BLaER1 (cell line): ENCODE measurements at regions not wholly inside any gene's neighbourhood (a gene's known extent, or its start where the extent isn't known, plus 50 kb on each side); places are given as distances from the start of the nearest gene placed in this dataset.

Source experiments
- H3K27ac ChIP-seq: shearing (Covaris generic); formaldehyde crosslinking; 2 replicates; pipeline ENCODE4 v1.8.1; 2022
- H3K27me3 ChIP-seq: shearing (Covaris generic); formaldehyde crosslinking; 2 replicates; pipeline ENCODE4 v1.8.1; 2022
- H3K36me3 ChIP-seq: shearing (Covaris generic); formaldehyde crosslinking; 2 replicates; pipeline ENCODE4 v1.8.1; 2022
- H3K4me1 ChIP-seq: shearing (Covaris generic); formaldehyde crosslinking; 2 replicates; pipeline ENCODE4 v1.8.1; 2022
- H3K4me2 ChIP-seq: shearing (Covaris generic); formaldehyde crosslinking; 2 replicates; pipeline ENCODE4 v1.8.1; 2022
- H3K4me3 ChIP-seq: shearing (Covaris generic); formaldehyde crosslinking; 2 replicates; pipeline ENCODE4 v1.8.1; 2022
- H3K9ac ChIP-seq: shearing (Covaris generic); formaldehyde crosslinking; 2 replicates; pipeline ENCODE4 v1.8.1; 2022
- H3K9me3 ChIP-seq: shearing (Covaris generic); formaldehyde crosslinking; 2 replicates; pipeline ENCODE4 v1.8.1; 2022
- H4K20me1 ChIP-seq: shearing (Covaris generic); formaldehyde crosslinking; 2 replicates; pipeline ENCODE4 v1.8.1; 2022
- Cebpa-rat ChIP-seq: shearing (Covaris generic); IDR thresholded peaks from 2 replicates; pipeline ENCODE4 v1.8.1; 2022

- H3K9me3 ChIP-seq = no peaks in the 10 kb centered on the region
- H3K27ac ChIP-seq = no peak overlapping the region
- no peak overlapping the region for H3K4me3 ChIP-seq
- H4K20me1 ChIP-seq = no peaks in the 10 kb centered on the region
- H3K4me1 ChIP-seq = peaks cover 5% of the 10 kb centered on the region; the same call in 1 of the 2 replicates
- H3K4me2 ChIP-seq = no peak overlapping the region
- H3K27me3 ChIP-seq = no peaks in the 10 kb centered on the region
- no peak for TF ChIP-seq Cebpa-rat
- no peaks in the 10 kb centered on the region for H3K36me3 ChIP-seq
- no peak overlapping the region for H3K9ac ChIP-seq
Observed at GRCh38 chr1:172717722-172718465, 59.0 kb downstream of the FASLG start.

- H3K4me3 ChIP-seq = no peak overlapping the region
- no peaks in the 10 kb centered on the region for H3K9me3 ChIP-seq
- no peak overlapping the region for H3K9ac ChIP-seq
- H3K4me2 ChIP-seq = no peak overlapping the region
- H3K36me3 ChIP-seq = no peaks in the 10 kb centered on the region
- H3K4me1 ChIP-seq = peaks cover 5% of the 10 kb centered on the region; the same call in 1 of the 2 replicates
- H4K20me1 ChIP-seq = no peaks in the 10 kb centered on the region
- no peak overlapping the region for H3K27ac ChIP-seq
- no peaks in the 10 kb centered on the region for H3K27me3 ChIP-seq
- no peak for TF ChIP-seq Cebpa-rat
Observed at GRCh38 chr1:172719066-172719627, 60.2 kb downstream of the FASLG start.

GRCh38 chr1:172719694-172720138, 60.8 kb downstream of the FASLG start:
- no peaks in the 10 kb centered on the region for H3K27me3 ChIP-seq
- TF ChIP-seq Cebpa-rat = no peak
- peaks cover 5% of the 10 kb centered on the region; the same call in 1 of the 2 replicates for H3K4me1 ChIP-seq
- H3K9ac ChIP-seq = no peak overlapping the region
- no peak overlapping the region for H3K4me3 ChIP-seq
- H3K4me2 ChIP-seq = no peak overlapping the region
- no peak overlapping the region for H3K27ac ChIP-seq
- H3K36me3 ChIP-seq = no peaks in the 10 kb centered on the region
- H3K9me3 ChIP-seq = no peaks in the 10 kb centered on the region
- H4K20me1 ChIP-seq = no peaks in the 10 kb centered on the region

GRCh38 chr1:172720339-172720738, 61.4 kb downstream of the FASLG start:
- Histone ChIP-seq H3K4me2 (no peak overlapping the region), H4K20me1 (no peaks in the 10 kb centered on the region), H3K27ac (no peak overlapping the region), H3K4me3 (no peak overlapping the region), H3K9ac (no peak overlapping the region), H3K27me3 (no peaks in the 10 kb centered on the region), H3K4me1 (peaks cover 5% of the 10 kb centered on the region; the same call in 1 of the 2 replicates), H3K36me3 (no peaks in the 10 kb centered on the region), H3K9me3 (no peaks in the 10 kb centered on the region)
- no peak for TF ChIP-seq Cebpa-rat

GRCh38 chr1:172723251-172723650, 64.3 kb downstream of the FASLG start:
- H3K9ac ChIP-seq = no peak overlapping the region
- H3K27ac ChIP-seq = no peak overlapping the region
- no peaks in the 10 kb centered on the region for H4K20me1 ChIP-seq
- no peak overlapping the region for H3K4me2 ChIP-seq
- H3K36me3 ChIP-seq = no peaks in the 10 kb centered on the region
- no peak overlapping the region for H3K4me3 ChIP-seq
- H3K9me3 ChIP-seq = peaks cover 8% of the 10 kb centered on the region
- no peak for TF ChIP-seq Cebpa-rat
- H3K27me3 ChIP-seq = no peaks in the 10 kb centered on the region
- H3K4me1 ChIP-seq = no peaks in the 10 kb centered on the region; the same call in 1 of the 2 replicates

GRCh38 chr1:172724232-172724631, 65.3 kb downstream of the FASLG start:
- no peak overlapping the region for H3K9ac ChIP-seq
- H3K9me3 ChIP-seq = peaks cover 17% of the 10 kb centered on the region
- no peaks in the 10 kb centered on the region for H4K20me1 ChIP-seq
- H3K4me1 ChIP-seq = no peaks in the 10 kb centered on the region; the same call in 1 of the 2 replicates
- H3K36me3 ChIP-seq = no peaks in the 10 kb centered on the region
- no peak overlapping the region for H3K27ac ChIP-seq
- no peak overlapping the region for H3K4me3 ChIP-seq
- no peak for TF ChIP-seq Cebpa-rat
- H3K27me3 ChIP-seq = no peaks in the 10 kb centered on the region
- no peak overlapping the region for H3K4me2 ChIP-seq

GRCh38 chr1:172724765-172725613, 66.1 kb downstream of the FASLG start:
- H3K4me2 ChIP-seq = no peak overlapping the region
- H3K36me3 ChIP-seq = no peaks in the 10 kb centered on the region
- no peaks in the 10 kb centered on the region; the same call in 1 of the 2 replicates for H3K4me1 ChIP-seq
- H4K20me1 ChIP-seq = no peaks in the 10 kb centered on the region
- H3K27me3 ChIP-seq = no peaks in the 10 kb centered on the region
- no peak overlapping the region for H3K9ac ChIP-seq
- no peak for TF ChIP-seq Cebpa-rat
- H3K27ac ChIP-seq = no peak overlapping the region
- H3K4me3 ChIP-seq = no peak overlapping the region
- H3K9me3 ChIP-seq = peaks cover 24% of the 10 kb centered on the region

GRCh38 chr1:172726740-172727139, 67.8 kb downstream of the FASLG start:
- Histone ChIP-seq H3K9ac (no peak overlapping the region), H3K9me3 (peaks cover 24% of the 10 kb centered on the region), H3K4me2 (no peak overlapping the region), H4K20me1 (no peaks in the 10 kb centered on the region), H3K27me3 (no peaks in the 10 kb centered on the region), H3K4me3 (no peak overlapping the region), H3K4me1 (no peaks in the 10 kb centered on the region; the same call in 1 of the 2 replicates), H3K36me3 (no peaks in the 10 kb centered on the region), H3K27ac (no peak overlapping the region)
- no peak for TF ChIP-seq Cebpa-rat

- Histone ChIP-seq H3K4me3 (no peak overlapping the region), H4K20me1 (no peaks in the 10 kb centered on the region), H3K9ac (no peak overlapping the region), H3K36me3 (no peaks in the 10 kb centered on the region), H3K4me2 (no peak overlapping the region), H3K27me3 (no peaks in the 10 kb centered on the region), H3K27ac (no peak overlapping the region), H3K9me3 (peaks cover 24% of the 10 kb centered on the region), H3K4me1 (no peaks in the 10 kb centered on the region; the same call in 1 of the 2 replicates)
- no peak for TF ChIP-seq Cebpa-rat
Observed at GRCh38 chr1:172727275-172727857, 68.5 kb downstream of the FASLG start.
